ENCODE measurements at regions not wholly inside any gene's neighbourhood (a gene's known extent, or its start where the extent isn't known, plus 50 kb on each side); places are given as distances from the start of the nearest gene placed in this dataset.

DNA sequence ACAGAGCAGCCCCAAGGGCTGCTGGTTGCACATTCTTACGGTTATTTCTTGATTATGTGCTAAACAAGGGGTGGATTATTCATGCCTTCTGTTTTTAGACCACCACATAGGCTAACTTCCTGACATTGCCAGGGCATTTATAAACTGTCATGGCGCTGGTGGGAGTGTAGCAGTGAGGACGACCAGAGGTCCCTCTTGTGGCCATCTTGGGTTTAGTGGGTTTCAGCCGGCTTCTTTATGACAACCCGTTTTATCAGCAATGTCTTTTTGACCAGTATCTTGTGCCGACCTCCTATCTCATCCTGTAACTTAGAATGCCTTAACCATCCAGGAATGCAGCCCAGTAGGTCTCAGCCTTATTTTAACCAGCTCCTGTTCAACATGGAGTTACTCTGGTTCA lies 212.4 kb upstream of the GRID2 start:
- no peaks in the 10 kb centered on the region for H3K36me3 ChIP-seq
- no peaks in the 10 kb centered on the region for H3K27me3 ChIP-seq
- no peaks in the 10 kb centered on the region for H3K9me3 ChIP-seq
- DNase-seq: peak; percentile 49
- TF ChIP-seq, protein P1, sequence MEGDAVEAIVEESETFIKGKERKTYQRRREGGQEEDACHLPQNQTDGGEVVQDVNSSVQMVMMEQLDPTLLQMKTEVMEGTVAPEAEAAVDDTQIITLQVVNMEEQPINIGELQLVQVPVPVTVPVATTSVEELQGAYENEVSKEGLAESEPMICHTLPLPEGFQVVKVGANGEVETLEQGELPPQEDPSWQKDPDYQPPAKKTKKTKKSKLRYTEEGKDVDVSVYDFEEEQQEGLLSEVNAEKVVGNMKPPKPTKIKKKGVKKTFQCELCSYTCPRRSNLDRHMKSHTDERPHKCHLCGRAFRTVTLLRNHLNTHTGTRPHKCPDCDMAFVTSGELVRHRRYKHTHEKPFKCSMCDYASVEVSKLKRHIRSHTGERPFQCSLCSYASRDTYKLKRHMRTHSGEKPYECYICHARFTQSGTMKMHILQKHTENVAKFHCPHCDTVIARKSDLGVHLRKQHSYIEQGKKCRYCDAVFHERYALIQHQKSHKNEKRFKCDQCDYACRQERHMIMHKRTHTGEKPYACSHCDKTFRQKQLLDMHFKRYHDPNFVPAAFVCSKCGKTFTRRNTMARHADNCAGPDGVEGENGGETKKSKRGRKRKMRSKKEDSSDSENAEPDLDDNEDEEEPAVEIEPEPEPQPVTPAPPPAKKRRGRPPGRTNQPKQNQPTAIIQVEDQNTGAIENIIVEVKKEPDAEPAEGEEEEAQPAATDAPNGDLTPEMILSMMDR (IDR thresholded peaks at IDR 0.05; ENCODE audit: low read depth, low read length): peak; percentile 71
- H3K4me3 ChIP-seq (ENCODE audit: low read depth, low read length): peak overlapping the region; percentile 43
- no peaks in the 10 kb centered on the region for H3K4me1 ChIP-seq

DNA sequence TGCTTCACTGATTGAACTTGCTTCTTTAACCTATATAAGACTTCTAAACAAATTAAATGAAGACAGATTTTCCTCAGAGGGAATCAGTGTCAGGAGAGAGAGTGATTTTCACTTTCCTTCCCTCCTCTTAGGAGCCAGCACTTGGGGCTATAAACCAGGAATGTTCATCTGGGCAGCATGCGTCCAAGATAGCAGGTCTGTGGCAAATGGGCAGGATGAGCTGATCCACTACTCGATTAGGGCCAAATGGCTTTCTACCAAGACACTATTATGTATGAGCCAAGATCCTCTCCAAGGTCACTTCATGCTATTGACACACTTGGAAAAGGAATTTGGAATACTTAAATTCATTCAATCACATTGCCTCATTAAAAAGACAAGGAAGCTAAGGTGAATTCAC lies 203.9 kb upstream of the GRID2 start:
- no peaks in the 10 kb centered on the region for H3K27me3 ChIP-seq
- TF ChIP-seq, protein P1 (IDR thresholded peaks at IDR 0.05; ENCODE audit: low read depth, low read length): no peak
- H3K36me3 ChIP-seq: no peaks in the 10 kb centered on the region
- H3K9me3 ChIP-seq: no peaks in the 10 kb centered on the region
- H3K4me1 ChIP-seq: no peaks in the 10 kb centered on the region
- DNase-seq: no peak
- H3K4me3 ChIP-seq (ENCODE audit: low read depth, low read length): no peak overlapping the region

DNA sequence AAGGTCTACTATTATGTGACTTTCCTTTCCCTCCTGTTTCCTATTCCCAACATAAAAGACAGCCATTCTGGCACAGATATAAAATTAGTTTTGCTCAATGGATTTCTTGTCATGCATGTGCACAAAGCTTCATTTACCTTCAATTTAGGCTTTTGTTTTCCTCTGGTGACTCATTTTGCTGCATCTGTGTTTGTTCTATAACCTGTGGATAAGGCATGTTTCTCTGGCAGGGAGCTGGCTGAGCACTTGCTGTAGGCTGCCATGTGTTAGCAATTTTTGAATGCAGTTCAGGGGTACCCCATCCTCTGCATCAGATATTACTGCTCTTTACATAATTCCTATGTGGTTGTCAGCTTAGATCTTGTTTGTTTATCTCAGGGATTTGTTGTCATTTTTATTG lies 202.8 kb upstream of the GRID2 start:
- no peak overlapping the region for H3K4me3 ChIP-seq (ENCODE audit: low read depth, low read length)
- no peaks in the 10 kb centered on the region for H3K27me3 ChIP-seq
- H3K4me1 ChIP-seq: no peaks in the 10 kb centered on the region
- TF ChIP-seq, protein P1 (IDR thresholded peaks at IDR 0.05; ENCODE audit: low read depth, low read length): no peak
- no peaks in the 10 kb centered on the region for H3K36me3 ChIP-seq
- no peak for DNase-seq
- H3K9me3 ChIP-seq: no peaks in the 10 kb centered on the region

DNA sequence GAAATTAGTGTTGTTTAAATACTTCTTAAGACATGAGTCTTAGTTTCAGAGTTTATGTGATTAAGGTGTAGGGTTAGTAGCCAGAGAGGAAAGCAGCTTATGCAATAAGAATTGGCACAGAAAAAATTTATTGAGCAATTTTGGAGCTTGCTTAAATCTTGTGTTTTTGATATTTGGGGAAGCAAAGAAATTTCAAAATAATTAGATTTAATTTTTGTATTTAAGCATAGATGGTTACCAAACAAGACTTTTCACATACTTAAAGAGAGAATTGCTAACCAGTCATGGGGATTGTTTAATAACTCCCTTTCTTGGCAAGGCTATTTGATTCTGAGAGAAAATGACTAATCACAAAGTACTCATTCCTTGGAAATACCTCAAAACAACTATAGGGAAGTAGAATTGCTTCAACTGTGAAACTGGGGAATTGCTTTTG lies 202.0 kb upstream of the GRID2 start:
- no peak for DNase-seq
- no peaks in the 10 kb centered on the region for H3K27me3 ChIP-seq
- TF ChIP-seq, protein P1 (IDR thresholded peaks at IDR 0.05; ENCODE audit: low read depth, low read length): no peak

DNA sequence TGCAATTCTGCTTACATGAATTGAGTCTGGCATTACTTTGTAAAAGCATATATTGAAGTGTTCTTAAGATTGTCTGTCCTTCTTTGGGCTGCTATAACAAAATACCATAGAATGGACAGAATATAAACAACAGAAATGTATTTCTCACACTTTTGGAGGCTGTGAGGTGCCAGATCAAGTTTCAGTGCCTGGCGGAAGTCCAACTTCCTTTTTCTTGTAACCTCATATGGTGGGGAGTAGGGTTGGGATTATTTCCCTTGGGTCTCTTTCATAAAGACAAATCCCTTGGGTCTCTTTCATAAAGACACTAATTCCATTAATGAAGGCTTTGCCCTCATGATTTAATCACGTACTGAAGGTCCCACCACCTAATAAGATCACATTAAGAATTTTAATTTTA lies 199.3 kb upstream of the GRID2 start:
- no peak overlapping the region for H3K4me3 ChIP-seq (ENCODE audit: low read depth, low read length)
- H3K9me3 ChIP-seq: no peaks in the 10 kb centered on the region
- TF ChIP-seq, protein P1 (IDR thresholded peaks at IDR 0.05; ENCODE audit: low read depth, low read length): no peak
- H3K36me3 ChIP-seq: no peaks in the 10 kb centered on the region
- H3K4me1 ChIP-seq: no peaks in the 10 kb centered on the region
- DNase-seq: no peak
- H3K27me3 ChIP-seq: no peaks in the 10 kb centered on the region

More for the DNA sequence above, 202.0 kb upstream of the GRID2 start:
- no peaks in the 10 kb centered on the region for H3K4me1 ChIP-seq
- H3K36me3 ChIP-seq: no peaks in the 10 kb centered on the region
- H3K4me3 ChIP-seq (ENCODE audit: low read depth, low read length): no peak overlapping the region
- H3K9me3 ChIP-seq: no peaks in the 10 kb centered on the region

DNA sequence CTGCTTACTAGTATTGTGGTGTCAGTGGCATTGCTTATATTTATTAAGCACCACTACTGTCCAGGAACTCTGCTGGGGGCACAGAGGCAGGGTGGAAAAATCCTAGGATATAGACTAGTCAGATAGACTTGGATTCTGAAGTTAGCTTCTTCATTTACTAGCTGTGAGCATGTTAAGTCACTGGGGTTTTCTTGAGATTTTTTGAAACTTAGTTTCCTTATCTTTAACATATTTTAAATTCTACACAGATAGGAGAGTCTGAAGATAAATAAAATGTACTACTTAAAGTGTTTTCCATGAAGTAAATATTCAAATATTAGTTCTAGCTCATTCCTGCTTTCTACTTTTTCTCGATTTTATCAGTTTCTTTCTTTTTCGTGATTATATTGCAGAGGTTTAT lies 196.9 kb upstream of the GRID2 start:
- Histone ChIP-seq H3K4me1 (no peaks in the 10 kb centered on the region), H3K4me3 (ENCODE audit: low read depth, low read length) (no peak overlapping the region), H3K27me3 (no peaks in the 10 kb centered on the region), H3K36me3 (no peaks in the 10 kb centered on the region), H3K9me3 (no peaks in the 10 kb centered on the region)
- DNase-seq: no peak
- TF ChIP-seq, protein P1 (IDR thresholded peaks at IDR 0.05; ENCODE audit: low read depth, low read length): no peak

All from BE2C (cell line).